Fibroblast of skin of right quadriceps (primary cell): ENCODE measurements at regions not wholly inside any gene's neighbourhood (a gene's known extent, or its start where the extent isn't known, plus 50 kb on each side); places are given as distances from the start of the nearest gene placed in this dataset.
A peak's percentile ranks its signal among the peaks of the same experiment; 100 is the strongest.
"Not testable (repeated sequence)": the region's sequence is repeated elsewhere in the genome, so short reads cannot be mapped to it uniquely, and the experiment has no call there.

Experiments
- DNase-seq: peaks from one replicate; pipeline ENCODE4 v3.0.0-alpha.2; 2013

- peak; percentile 71 for DNase-seq
Observed at GRCh38 chr7:84729284-84729683, 457.6 kb downstream of the SEMA3D start.

GRCh38 chr7:84722734-84723133, 464.1 kb downstream of the SEMA3D start:
- DNase-seq: no peak

DNA sequence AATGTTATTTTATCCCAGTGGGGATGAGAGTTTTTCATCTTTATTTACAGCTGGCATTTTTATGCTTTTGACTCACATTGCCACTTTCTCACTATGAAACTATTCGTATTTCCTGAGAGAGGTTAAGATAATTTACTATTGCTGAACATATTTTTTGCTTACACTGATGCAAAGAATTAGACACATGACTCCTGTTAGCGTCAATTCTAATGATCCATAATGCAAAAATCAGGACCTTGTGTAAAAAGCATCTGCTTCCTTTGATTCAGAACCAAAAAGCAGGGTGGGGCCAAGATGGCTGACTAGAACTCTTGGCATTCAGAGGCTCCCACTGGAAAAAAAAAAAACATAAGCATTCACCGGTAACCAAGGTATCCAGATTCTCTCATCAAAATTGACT, 464.8 kb downstream of the SEMA3D start:
- DNase-seq: peak; percentile 85

GRCh38 chr7:84720456-84721097, 466.3 kb downstream of the SEMA3D start:
- DNase-seq: no peak

GRCh38 chr7:84714765-84715164, 472.1 kb downstream of the SEMA3D start:
- DNase-seq: no peak

- peak; percentile 33 for DNase-seq
Observed at GRCh38 chr7:84712374-84713121, 474.3 kb downstream of the SEMA3D start.

GRCh38 chr7:84710538-84710937, 476.3 kb downstream of the SEMA3D start:
- not testable (repeated sequence) for DNase-seq

GRCh38 chr7:84705706-84706105, 481.1 kb downstream of the SEMA3D start:
- DNase-seq: no peak

GRCh38 chr7:84705079-84705478, 481.8 kb downstream of the SEMA3D start:
- DNase-seq: no peak

DNA sequence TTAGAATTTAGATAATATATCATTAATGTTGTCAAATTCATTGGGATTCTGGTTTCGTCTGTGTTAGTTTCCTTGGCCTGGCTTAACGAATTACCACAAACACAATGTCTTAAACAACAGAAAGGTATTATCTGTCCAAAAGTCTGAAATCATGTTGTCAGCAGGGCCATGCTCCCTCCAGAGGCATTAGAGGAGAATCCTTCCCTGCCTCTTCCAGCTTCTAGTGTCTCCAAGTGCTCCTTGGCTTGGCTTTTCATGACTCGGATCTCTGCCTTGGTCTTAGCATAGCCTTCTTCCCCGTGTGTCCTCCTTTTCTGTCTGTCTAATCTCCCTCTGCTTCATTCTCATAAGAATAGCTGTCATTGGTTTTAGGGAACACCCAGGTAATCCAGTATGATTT, 482.5 kb downstream of the SEMA3D start:
- DNase-seq: no peak

DNA sequence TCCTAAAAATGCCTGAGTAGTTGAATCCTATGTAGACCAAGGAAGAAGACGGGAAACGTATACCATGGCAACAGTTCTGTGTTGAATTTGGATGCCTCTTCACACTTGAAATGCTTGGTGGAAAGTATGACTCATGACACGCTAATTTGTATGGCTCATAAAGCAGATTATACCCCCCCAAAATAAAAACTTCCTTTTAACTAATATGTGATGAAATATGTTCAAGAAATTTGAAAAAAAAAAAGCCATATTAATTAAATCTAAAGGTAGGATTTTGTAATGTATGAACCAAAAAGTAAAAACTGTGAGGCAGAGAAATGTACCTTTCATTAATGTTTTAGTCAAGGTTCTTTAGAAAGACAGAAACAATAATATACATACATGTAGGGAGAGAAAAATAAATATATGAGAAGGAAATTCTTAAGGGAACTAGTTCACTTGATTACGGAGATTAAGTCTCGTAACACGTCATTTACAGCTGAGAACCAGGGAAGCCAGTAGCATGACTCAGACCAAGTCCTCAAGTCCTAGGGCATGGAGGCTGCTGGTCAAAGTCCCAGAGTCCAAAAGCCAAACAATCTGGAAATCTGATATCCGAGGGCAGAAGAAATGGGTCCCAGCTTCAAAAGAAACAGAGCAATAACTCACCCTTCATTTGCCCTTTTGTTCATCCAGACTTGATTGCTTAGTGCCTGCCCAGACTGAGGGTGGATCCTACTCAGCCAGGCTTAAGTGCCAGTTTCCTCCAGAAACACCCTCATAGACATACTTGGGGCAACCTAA, 485.1 kb downstream of the SEMA3D start:
- peak; percentile 85 for DNase-seq

GRCh38 chr7:84700563-84701370, 486.1 kb downstream of the SEMA3D start:
- DNase-seq: peak; percentile 39

DNA sequence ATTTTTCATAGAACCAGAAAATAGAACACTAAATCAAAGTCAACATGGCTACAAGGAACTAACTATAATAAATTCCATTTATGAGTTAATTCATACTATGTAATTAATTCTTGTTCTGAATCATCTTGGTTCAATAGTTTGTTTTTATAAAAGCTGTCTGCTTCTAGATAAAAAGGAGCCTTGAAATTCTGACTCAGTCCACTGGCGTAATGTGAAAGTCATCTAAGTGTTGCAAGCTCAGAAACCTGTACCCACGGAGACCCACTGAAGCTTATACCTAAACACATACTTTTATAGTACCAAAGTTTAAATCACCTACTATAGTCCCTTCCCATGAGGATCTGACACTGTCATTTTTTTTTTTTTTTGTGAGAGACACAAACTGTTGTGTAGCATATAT, 489.4 kb downstream of the SEMA3D start:
- DNase-seq: peak; percentile 84

GRCh38 chr7:84693483-84693882, 493.4 kb downstream of the SEMA3D start:
- DNase-seq: peak; percentile 34

DNA sequence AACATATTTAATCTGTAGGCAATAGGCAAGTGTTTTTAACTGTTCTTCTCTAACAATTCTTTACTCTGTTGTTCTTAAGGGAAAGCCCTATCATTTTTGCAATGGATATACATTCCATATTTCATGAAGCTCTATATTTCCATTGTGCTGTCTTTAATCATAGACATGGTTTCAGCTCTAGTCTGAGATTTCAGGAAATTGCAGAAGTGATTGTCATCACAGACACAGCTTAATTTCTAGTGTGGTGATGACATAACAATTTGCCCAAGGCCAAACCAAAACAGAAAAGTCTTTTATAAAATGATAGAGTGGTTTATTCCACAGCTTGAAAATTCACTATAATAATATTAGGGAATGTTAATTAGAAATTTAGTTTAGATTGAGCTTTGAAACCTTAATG, 494.1 kb upstream of the SEMA3A start:
- peak; percentile 72 for DNase-seq

GRCh38 chr7:84686373-84686772, 491.8 kb upstream of the SEMA3A start:
- peak; percentile 34 for DNase-seq

- no peak for DNase-seq
Observed at GRCh38 chr7:84684836-84685480, 490.4 kb upstream of the SEMA3A start.

DNA sequence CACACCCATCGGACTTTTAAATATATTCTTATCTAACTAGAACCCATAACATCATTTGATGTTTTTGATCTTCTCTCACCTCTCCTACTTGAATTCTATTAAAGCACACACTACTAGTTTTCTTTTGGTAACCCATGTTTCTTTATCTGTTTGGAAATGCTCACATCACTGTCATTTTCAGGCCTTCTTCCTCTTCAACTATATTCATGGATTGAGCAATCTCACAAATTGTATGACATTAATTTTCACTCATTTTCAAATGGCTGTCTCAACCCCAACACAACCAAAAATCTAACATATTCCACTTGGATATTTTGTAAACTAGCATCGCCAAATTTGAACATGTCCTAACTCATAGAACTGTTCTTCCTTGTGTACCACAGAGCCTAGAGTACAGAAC, 488.0 kb upstream of the SEMA3A start:
- DNase-seq: no peak

GRCh38 chr7:84678841-84679240, 484.3 kb upstream of the SEMA3A start:
- DNase-seq: no peak

GRCh38 chr7:84677117-84677732, 482.6 kb upstream of the SEMA3A start:
- DNase-seq: no peak

- DNase-seq: no peak
Observed at GRCh38 chr7:84675633-84676034, 481.0 kb upstream of the SEMA3A start.
